GM23338 (cell line): ENCODE measurements at regions not wholly inside any gene's neighbourhood (a gene's known extent, or its start where the extent isn't known, plus 50 kb on each side); places are given as distances from the start of the nearest gene placed in this dataset.

Experiments
- ATAC-seq: fragments of 200-7000 bp; cut with Tn5 transposase; 3 replicates; pipeline ENCODE4 v1.9.1; 2020
- DNase-seq: peaks from one replicate; pipeline ENCODE4 v3.0.0-alpha.2; 2015; ENCODE audit warnings: low spot score
- H2AFZ ChIP-seq: fragments of 200-600 bp; sonication (generic); 2 replicates; pipeline ENCODE4 v1.8.0; 2016; ENCODE audit warnings: antibody characterized with exemption, mild to moderate bottlenecking, moderate library complexity
- H3F3A ChIP-seq: fragments of 200-600 bp; sonication (generic); replicated peaks from 2 replicates; pipeline ENCODE4 v1.8.0; 2017; ENCODE audit warnings: antibody characterized with exemption, mixed run types, low read depth
- H3K27ac ChIP-seq: fragments of 200-600 bp; sonication (generic); 2 replicates; pipeline ENCODE4 v1.6.1; 2016; ENCODE audit warnings: low read depth
- H3K27me3 ChIP-seq: fragments of 200-600 bp; sonication (generic); 2 replicates; pipeline ENCODE4 v1.8.0; 2016; ENCODE audit warnings: mild to moderate bottlenecking, mixed run types, moderate library complexity; ENCODE audit not compliant: insufficient read depth
- H3K36me3 ChIP-seq: fragments of 200-600 bp; sonication (generic); 2 replicates; pipeline ENCODE4 v1.8.0; 2016; ENCODE audit warnings: mild to moderate bottlenecking; ENCODE audit not compliant: insufficient read depth
- H3K4me1 ChIP-seq: fragments of 200-600 bp; sonication (generic); 2 replicates; pipeline ENCODE4 v1.8.0; 2016; ENCODE audit warnings: mild to moderate bottlenecking, moderate library complexity; ENCODE audit not compliant: insufficient read depth
- H3K4me2 ChIP-seq: fragments of 200-600 bp; sonication (generic); 2 replicates; pipeline ENCODE4 v1.7.1; 2017; ENCODE audit warnings: mixed run types
- H3K4me3 ChIP-seq: fragments of 200-600 bp; sonication (generic); 2 replicates; pipeline ENCODE4 v1.6.1; 2016; ENCODE audit warnings: mixed run types
- H3K79me2 ChIP-seq: fragments of 200-600 bp; sonication (generic); replicated peaks from 2 replicates; pipeline ENCODE4 v1.8.0; 2017; ENCODE audit warnings: mild to moderate bottlenecking; ENCODE audit not compliant: insufficient read depth
- H3K9me2 ChIP-seq: fragments of 200-600 bp; sonication (generic); 2 replicates; pipeline ENCODE4 v1.8.0; 2017; ENCODE audit not compliant: insufficient read depth
- H4K20me1 ChIP-seq: fragments of 200-600 bp; sonication (generic); replicated peaks from 2 replicates; pipeline ENCODE4 v1.8.0; 2017; ENCODE audit warnings: mild to moderate bottlenecking; ENCODE audit not compliant: insufficient read depth
- H3K27ac Mint-ChIP-seq: 2 replicates; pipeline ENCODE4 v1.8.0; 2020; ENCODE audit warnings: inconsistent platforms, mild to moderate bottlenecking, moderate library complexity, mixed read lengths
- H3K27me3 Mint-ChIP-seq: 3 replicates; pipeline ENCODE4 v1.8.0; 2022; ENCODE audit warnings: low read depth, mild to moderate bottlenecking, moderate library complexity, mixed read lengths, inconsistent platforms; ENCODE audit not compliant: insufficient read depth, poor library complexity
- H3K36me3 Mint-ChIP-seq: 3 replicates; pipeline ENCODE4 v1.8.0; 2021; ENCODE audit warnings: low read depth, mild to moderate bottlenecking, inconsistent platforms, moderate library complexity, mixed read lengths
- H3K4me1 Mint-ChIP-seq: 3 replicates; pipeline ENCODE4 v1.8.0; 2020; ENCODE audit warnings: mild to moderate bottlenecking, inconsistent platforms, mixed read lengths
- H3K4me3 Mint-ChIP-seq: 3 replicates; pipeline ENCODE4 v1.8.0; 2021; ENCODE audit warnings: moderate library complexity, mild to moderate bottlenecking, inconsistent platforms, mixed read lengths
- H3K9me3 Mint-ChIP-seq: 3 replicates; pipeline ENCODE4 v1.8.0; 2020; ENCODE audit warnings: moderate library complexity, mild to moderate bottlenecking, inconsistent platforms, mixed read lengths
- CREB1 ChIP-seq: fragments of 250-450 bp; sonication (Bioruptor Pico); IDR thresholded peaks from 2 replicates; pipeline ENCODE4 v1.5.0; 2020; ENCODE audit warnings: low read depth, mild to moderate bottlenecking, moderate library complexity
- CTCF ChIP-seq, 2 experiments: fragments of 200-600 bp in 1 of 2; sonication (generic) in 1 of 2; conservative IDR thresholded peaks; 2 replicates each; pipeline versions ENCODE4 v1.5.1 to v1.6.1; 2016 to 2017; ENCODE audit warnings: antibody characterized with exemption in 2 of 2, low read depth in 2 of 2, mild to moderate bottlenecking in 2 of 2, moderate library complexity in 1 of 2
- ETS1 ChIP-seq: IDR thresholded peaks from 2 replicates; pipeline ENCODE4 v1.6.1; 2016; ENCODE audit warnings: antibody characterized with exemption
- EZH2 ChIP-seq: fragments of 200-600 bp; sonication (generic); IDR thresholded peaks from one replicate; pipeline ENCODE4 v1.8.0; 2017; ENCODE audit warnings: antibody characterized with exemption, mild to moderate bottlenecking, low read depth; ENCODE audit not compliant: unreplicated experiment
- EZH2phosphoT487 ChIP-seq: fragments of 200-600 bp; sonication (generic); IDR thresholded peaks from one replicate; pipeline ENCODE4 v1.8.1; 2018; ENCODE audit warnings: antibody characterized with exemption; ENCODE audit not compliant: unreplicated experiment
- JUNB ChIP-seq: IDR thresholded peaks from one replicate; pipeline ENCODE4 v1.6.1; 2016; ENCODE audit warnings: antibody characterized with exemption; ENCODE audit not compliant: unreplicated experiment
- NANOG ChIP-seq: IDR thresholded peaks from 2 replicates; pipeline ENCODE4 v1.6.1; 2016; ENCODE audit warnings: antibody characterized with exemption, borderline replicate concordance
- POLR2AphosphoS5 ChIP-seq: IDR thresholded peaks from 2 replicates; pipeline ENCODE4 v1.6.1; 2016; ENCODE audit warnings: antibody characterized with exemption, low read depth
- REST ChIP-seq: IDR thresholded peaks from one replicate; pipeline ENCODE4 v1.6.1; 2018; ENCODE audit warnings: antibody characterized with exemption; ENCODE audit not compliant: unreplicated experiment
- STAT1 ChIP-seq: IDR thresholded peaks from one replicate; pipeline ENCODE4 v1.6.1; 2016; ENCODE audit warnings: antibody characterized with exemption; ENCODE audit not compliant: unreplicated experiment
- ZNF114 ChIP-seq: fragments of 250-450 bp; sonication (Bioruptor Pico); IDR thresholded peaks from 2 replicates; pipeline ENCODE4 v1.5.0; 2020; ENCODE audit warnings: mild to moderate bottlenecking, moderate library complexity
- ZNF331 ChIP-seq: fragments of 250-450 bp; sonication (Bioruptor Pico); IDR thresholded peaks from 2 replicates; pipeline ENCODE4 v1.5.0; 2020; ENCODE audit warnings: low read depth, mild to moderate bottlenecking, moderate library complexity
- ZNF462 ChIP-seq: fragments of 250-450 bp; sonication (Bioruptor Pico); IDR thresholded peaks from 2 replicates; pipeline ENCODE4 v1.5.0; 2020; ENCODE audit warnings: mild to moderate bottlenecking, moderate library complexity

GRCh38 chr10:36681751-36682632 is 443.4 kb upstream of the ANKRD30A start:
- no peak for ATAC-seq

More at GRCh38 chr10:36681751-36682632, 443.4 kb upstream of the ANKRD30A start:
- H3F3A ChIP-seq = no peaks in the 10 kb centered on the region
- H3K4me1 ChIP-seq = no peaks in the 10 kb centered on the region
- Mint-ChIP-seq H3K4me3 (no peak overlapping the region), H3K9me3 (no peaks in the 10 kb centered on the region), H3K27ac (no peak overlapping the region), H3K36me3 (no peaks in the 10 kb centered on the region), H3K4me1 (peaks cover 5% of the 10 kb centered on the region; the same call in 2 of the 3 replicates), H3K27me3 (no peaks in the 10 kb centered on the region)
- no peaks in the 10 kb centered on the region for H3K36me3 ChIP-seq
- DNase-seq = peak; percentile 28
- no peaks in the 10 kb centered on the region for H4K20me1 ChIP-seq
- TF ChIP-seq ETS1 (no peak), EZH2phosphoT487 (no peak), NANOG (no peak), ZNF331 (CRISPR knock-in tag) (no peak), ZNF462 (CRISPR knock-in tag) (no peak), STAT1 (no peak), CTCF (conservative IDR thresholded peaks at IDR 0.05; ENCODE audit: low read depth in 2 of 2) (no peak), JUNB (no peak), ZNF114 (CRISPR knock-in tag) (no peak), REST (no peak), POLR2AphosphoS5 (no peak), CREB1 (CRISPR knock-in tag) (no peak), EZH2 (no peak)
- no peaks in the 10 kb centered on the region for H3K27me3 ChIP-seq
- no peak overlapping the region for H3K4me2 ChIP-seq
- H2AFZ ChIP-seq = no peak overlapping the region
- H3K4me3 ChIP-seq = no peak overlapping the region
- H3K9me2 ChIP-seq = no peaks in the 10 kb centered on the region
- H3K27ac ChIP-seq = no peak overlapping the region
- H3K79me2 ChIP-seq = no peaks in the 10 kb centered on the region
